GM12872 (cell line): ENCODE measurements at regions not wholly inside any gene's neighbourhood (a gene's known extent, or its start where the extent isn't known, plus 50 kb on each side); places are given as distances from the start of the nearest gene placed in this dataset.

Experiments used
- TF ChIP-seq, protein P1 (sequence below): IDR thresholded peaks from 3 replicates; pipeline ENCODE4 v1.5.1; 2011; ENCODE audit warnings: low read depth, mild to moderate bottlenecking, low read length, moderate library complexity; ENCODE audit not compliant: insufficient read depth

- TF ChIP-seq, protein P1, sequence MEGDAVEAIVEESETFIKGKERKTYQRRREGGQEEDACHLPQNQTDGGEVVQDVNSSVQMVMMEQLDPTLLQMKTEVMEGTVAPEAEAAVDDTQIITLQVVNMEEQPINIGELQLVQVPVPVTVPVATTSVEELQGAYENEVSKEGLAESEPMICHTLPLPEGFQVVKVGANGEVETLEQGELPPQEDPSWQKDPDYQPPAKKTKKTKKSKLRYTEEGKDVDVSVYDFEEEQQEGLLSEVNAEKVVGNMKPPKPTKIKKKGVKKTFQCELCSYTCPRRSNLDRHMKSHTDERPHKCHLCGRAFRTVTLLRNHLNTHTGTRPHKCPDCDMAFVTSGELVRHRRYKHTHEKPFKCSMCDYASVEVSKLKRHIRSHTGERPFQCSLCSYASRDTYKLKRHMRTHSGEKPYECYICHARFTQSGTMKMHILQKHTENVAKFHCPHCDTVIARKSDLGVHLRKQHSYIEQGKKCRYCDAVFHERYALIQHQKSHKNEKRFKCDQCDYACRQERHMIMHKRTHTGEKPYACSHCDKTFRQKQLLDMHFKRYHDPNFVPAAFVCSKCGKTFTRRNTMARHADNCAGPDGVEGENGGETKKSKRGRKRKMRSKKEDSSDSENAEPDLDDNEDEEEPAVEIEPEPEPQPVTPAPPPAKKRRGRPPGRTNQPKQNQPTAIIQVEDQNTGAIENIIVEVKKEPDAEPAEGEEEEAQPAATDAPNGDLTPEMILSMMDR: no peak
Measured at GRCh38 chr14:98077176-98077575, 1194.8 kb downstream of the BCL11B start.

- TF ChIP-seq, protein P1: no peak
Measured at GRCh38 chr14:98082833-98083232, 1189.2 kb downstream of the BCL11B start.

- TF ChIP-seq, protein P1: no peak
Measured at GRCh38 chr14:98085751-98086150, 1186.2 kb downstream of the BCL11B start.

DNA sequence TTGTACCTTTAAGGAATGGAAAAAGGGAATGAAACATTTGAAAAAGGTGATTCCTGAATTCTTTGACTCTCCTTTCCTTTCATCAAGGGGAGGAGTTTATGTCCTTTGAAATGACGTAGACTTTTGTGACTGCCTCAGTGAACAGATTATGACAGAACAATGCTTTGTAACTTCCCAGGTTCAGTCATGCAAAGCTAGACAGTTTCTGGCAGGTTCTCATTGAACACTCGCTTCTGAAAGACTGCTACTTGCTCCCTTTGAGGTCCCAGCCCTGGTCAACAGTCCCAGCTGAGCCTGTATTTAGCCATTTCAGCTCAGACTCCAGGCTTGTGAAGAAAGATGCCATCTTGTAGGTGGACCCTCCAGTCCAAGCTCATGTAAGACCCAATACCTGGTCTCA is 1178.9 kb downstream of the BCL11B start:
- TF ChIP-seq, protein P1: no peak

- TF ChIP-seq, protein P1: no peak
Measured at GRCh38 chr14:98099527-98099926, 1172.5 kb downstream of the BCL11B start.

GRCh38 chr14:98101323-98101722 is 1170.7 kb downstream of the BCL11B start:
- TF ChIP-seq, protein P1: no peak

DNA sequence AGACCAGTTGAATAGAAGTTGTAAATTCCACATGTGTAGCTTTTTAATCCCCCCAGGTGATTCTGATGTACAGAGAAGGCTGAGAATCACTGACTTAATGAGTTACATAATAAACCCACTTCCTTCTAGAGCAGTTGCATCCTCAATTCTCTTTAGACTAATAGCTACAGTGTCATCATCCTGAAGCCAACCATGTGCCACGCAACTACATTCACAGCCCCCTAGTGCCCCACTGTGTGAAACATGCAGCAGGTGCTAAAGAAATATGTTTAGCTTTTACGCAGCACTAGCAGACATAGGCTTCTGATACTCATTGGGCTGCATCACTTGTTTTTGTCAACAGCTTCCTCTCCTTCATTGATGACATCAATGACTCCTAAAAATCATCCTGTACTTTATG is 1168.3 kb downstream of the BCL11B start:
- TF ChIP-seq, protein P1: no peak

DNA sequence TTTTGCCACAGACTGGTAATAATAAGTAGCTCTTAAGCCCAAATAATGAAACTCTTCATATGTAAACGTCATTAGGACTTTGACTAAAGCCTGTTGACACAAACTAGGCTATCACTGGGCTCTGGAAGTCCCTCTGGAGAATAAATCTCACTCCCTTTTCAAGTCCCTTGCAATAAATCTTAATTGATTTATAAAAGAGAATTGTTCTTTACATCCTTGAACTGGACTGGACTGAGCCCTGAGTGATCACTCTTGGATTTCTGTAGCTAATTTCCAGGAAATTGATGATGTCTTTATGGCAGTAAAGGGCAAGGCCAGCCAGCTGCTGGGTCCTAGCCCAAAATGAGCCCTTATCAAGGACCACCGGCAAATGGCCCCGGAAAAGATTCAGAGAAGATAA is 1162.7 kb downstream of the BCL11B start:
- TF ChIP-seq, protein P1: no peak
